Stimulated activated CD4-positive, alpha-beta T cell treated with anti-CD3 and anti-CD28 coated beads, Interleukin-15, amount 100 ng/mL, for 48 hours (primary cell): ENCODE measurements at regions not wholly inside any gene's neighbourhood (a gene's known extent, or its start where the extent isn't known, plus 50 kb on each side); places are given as distances from the start of the nearest gene placed in this dataset.
"Not testable (repeated sequence)": the region's sequence is repeated elsewhere in the genome, so short reads cannot be mapped to it uniquely, and the experiment has no call there.

Experiments
- DNase-seq, 2 donors: peaks; one replicate each; pipeline ENCODE4 v3.0.0-alpha.2; 2020; ENCODE audit warnings: low read depth in 2 of 2

DNA sequence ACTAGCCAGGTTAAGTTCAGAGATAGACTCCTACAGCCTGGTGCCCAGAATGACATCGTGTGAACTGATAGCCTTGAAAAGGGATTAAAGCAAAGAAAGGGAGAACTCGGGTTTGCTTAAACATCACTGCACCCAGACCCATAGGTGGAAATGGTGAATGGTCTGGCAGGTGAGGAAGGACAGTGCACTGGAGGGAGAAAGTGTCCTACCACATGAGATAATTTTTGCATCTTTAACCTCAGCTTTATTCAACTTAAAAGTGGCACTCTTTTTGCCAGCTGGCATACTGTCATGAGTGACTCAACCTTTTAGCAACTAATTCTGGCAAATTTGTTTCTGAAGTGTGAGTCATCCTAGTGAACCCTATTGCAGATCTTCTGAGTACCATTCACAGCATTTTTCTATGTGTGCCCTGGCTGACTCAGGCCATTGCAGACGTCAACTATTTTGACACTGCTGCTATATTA, 53.0 kb upstream of the DAPP1 start:
- peak; percentile 2 to 11 for DNase-seq

DNA sequence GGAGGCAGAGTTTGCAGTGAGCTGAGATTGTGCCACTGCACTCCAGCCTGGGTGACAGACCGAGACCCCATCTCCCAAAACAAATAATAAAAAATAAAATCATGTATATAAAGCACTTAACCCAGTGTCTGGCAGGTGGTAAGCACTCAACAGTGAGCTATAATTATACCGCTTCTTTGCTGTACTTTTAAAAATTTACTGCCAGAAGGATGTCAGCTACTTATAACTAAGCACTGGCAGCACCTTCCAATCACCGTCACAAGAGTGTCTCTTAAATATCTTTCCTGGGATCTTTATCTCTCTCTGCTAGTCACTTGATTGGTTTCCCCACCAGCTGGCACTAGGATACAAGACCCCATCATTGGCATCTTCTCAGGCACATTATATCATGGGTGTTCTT, 53.9 kb upstream of the DAPP1 start:
- no peak for DNase-seq

GRCh38 chr4:99759988-99760387, 56.6 kb upstream of the DAPP1 start:
- no peak for DNase-seq

GRCh38 chr4:99759346-99759984, 57.2 kb upstream of the DAPP1 start:
- DNase-seq: no peak

DNA sequence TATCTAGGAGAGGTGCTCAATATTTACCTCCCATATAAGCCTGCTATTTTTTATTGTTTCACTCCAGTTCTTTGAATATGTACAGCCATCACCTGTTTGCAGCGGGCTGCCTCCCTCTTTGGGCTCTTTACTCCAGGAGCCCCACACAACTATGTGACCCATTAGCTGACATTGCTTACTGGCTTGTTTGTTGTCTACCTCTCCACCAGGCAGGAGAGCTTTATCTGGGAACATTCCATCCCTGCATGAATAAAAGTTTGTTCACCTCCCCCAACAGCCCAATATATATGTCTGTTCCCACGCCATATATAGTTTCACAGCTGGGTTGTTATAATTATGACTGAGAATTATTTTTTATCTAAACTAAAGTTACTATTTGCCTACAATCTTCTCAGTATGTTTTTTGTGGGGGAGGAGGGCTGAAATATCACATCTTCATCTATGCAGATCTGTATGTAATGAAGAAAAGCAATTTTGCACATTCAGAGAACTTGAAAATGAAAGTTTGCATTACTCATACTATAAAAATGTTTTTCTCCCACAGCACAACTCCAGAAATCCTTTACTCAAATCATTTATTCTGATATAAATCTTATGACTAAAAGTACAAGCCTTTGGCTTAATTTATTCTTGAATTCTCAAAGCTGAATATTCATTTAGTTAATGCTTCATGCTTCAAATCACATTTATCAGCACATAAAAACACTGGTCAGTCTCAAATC, 61.2 kb upstream of the DAPP1 start:
- DNase-seq: no peak

- no peak for DNase-seq
These were observed 61.9 kb upstream of the DAPP1 start for GRCh38 chr4:99754756-99755155.

DNA sequence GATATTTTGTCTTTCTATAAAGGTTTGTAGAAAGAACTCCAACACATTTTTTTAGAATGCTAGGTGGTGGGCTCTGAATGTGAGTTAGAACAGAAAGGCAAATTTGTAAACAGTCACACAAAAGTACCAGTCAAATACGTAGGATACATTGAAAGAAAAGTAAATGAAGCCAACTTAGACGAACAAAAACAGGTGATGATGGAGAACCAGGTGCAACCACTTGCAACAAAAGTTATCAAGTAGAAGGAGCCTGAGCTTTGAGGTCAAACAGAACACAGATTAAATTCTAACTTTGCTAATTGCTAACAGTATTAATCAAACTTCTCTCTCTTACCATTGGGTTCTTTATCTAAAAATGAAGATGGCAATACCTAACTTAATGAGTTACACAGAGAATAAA, 62.7 kb upstream of the DAPP1 start:
- no peak for DNase-seq

GRCh38 chr4:99749445-99750391, 66.9 kb upstream of the DAPP1 start:
- no peak for DNase-seq

- no peak for DNase-seq
These were observed 70.2 kb upstream of the DAPP1 start for GRCh38 chr4:99746443-99746842.

GRCh38 chr4:99736846-99737245, 79.2 kb upstream of the C4orf54 start:
- no peak for DNase-seq

DNA sequence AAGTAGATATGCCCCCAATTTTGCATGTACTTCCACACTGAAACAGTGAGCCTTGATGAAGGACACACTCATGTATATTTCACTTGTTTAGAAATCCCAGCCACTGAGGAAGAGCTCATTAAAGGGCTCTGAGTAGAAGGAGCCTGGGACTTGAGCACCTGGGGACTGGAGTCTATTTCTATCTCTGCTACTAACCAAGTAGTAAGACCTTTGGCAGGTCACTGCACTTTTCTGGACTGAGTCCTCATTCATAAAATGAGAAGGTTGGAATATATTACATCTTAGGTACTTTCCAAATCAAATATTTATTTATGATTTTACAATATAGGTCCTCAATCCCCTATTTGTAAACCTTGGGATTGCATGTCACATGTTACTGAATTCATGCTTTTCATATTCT, 78.2 kb upstream of the C4orf54 start:
- no peak for DNase-seq

DNA sequence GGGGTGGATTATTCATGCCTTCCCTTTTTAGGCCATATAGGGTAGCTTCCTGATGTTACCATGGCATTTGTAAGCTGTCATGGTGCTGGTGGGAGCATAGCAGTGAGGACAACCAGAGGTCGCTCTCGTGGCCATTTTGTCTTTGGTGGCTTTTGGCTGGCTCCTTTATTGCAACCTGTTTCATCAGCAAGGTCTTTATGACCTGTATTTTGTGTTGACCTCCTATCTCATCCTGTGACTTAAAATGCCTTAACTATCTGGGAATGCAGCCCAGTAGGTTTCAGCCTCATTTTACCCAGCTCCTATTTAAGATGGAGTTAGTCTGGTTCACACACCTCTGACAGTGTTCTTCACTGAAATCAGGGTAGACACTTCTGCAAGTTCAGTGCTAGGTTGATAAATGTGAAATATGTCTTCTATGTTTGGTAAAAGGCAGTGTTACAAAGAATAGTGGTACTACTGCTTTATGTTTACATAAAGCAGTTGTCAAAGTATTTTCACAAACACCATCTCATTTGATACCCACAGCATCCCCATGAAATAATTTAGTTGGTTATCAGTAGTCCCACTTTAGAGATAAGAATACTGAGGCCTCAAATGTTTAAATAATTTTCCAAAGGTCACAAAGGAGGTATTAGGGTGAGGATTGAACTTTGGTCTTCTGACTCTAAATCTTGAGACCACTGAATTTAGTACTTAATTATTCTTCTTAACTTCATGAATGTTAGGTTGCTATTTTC, 77.1 kb upstream of the C4orf54 start:
- no peak for DNase-seq

DNA sequence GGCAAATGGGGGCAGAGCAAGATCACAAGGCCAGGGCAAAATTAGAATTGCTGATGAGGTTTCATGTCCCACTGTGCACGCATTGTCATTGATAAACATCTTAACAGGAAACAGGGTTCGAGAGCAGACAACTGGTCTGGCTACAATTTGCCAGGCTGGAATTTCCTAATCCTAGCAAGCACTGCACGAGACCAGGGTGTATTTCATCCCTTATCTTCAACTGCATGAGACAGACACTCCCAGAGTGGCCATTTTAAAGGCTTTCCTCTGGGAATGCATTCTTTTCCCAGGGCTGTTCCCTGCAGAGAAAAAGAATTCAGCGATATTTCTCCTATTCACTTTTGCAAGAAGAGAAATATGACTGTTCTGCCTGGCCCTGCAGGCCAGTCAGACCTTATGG, 75.8 kb upstream of the C4orf54 start:
- DNase-seq: not testable (repeated sequence)

- no peak for DNase-seq
These were observed 71.6 kb upstream of the C4orf54 start for GRCh38 chr4:99729186-99729585.

DNA sequence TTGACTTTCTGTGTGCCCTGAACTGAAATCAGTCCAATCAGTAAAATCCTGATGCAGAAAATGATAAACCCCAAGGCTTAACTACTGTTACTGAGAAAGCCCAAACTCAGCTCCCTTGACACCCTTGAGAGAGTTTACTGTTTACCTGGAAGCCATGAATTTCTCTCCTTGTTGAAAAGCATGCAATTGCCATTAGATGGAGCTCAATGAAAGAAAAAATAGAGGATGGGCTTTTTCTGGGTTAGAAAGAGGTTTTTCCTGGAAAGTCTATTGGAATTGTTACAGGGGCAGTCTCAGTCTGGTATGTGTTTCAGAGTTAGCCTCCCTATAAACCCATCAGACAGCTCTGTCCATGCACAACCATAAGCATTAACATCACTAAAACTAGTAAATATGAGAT, 66.4 kb upstream of the C4orf54 start:
- no peak for DNase-seq

DNA sequence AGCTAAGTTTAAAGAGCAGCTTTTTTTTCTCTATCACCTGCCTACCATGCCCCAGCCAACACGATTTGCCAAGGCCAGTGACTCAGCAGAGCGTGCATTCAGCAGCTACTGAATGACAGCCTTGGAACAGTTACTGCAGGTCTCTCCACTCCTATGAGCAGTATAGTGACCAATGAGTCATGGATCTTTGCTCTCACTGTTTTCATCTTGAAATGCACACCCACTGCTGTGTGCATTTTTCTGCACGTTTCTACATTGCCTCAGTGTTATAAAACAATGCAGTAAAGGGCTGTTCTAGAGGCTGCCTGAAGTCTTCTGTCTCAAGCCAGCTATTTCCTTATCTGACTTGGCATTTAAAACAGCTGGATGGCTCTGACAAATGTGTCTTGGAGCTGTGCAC, 66.0 kb upstream of the C4orf54 start:
- peak in 1 of 2 donors; percentile 19 for DNase-seq

DNA sequence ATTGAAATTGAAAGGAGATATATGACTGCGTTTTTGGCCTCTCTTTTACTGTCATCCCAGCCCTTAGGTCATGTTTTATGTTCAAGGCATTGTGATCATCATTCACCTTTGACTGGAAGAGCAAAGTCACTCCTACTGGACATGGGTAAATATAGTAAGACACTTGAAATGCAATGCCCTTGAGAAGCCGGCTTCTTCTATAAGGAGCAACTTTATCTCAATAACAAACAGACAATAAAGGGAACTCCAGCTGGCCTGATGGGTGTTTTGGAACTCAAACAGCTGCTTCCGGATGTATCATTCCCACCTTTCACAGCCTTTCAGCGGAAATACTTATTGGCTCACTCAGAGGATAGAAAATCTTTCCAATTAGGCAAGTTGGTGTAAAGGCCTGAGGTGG, 65.1 kb upstream of the C4orf54 start:
- DNase-seq: no peak

DNA sequence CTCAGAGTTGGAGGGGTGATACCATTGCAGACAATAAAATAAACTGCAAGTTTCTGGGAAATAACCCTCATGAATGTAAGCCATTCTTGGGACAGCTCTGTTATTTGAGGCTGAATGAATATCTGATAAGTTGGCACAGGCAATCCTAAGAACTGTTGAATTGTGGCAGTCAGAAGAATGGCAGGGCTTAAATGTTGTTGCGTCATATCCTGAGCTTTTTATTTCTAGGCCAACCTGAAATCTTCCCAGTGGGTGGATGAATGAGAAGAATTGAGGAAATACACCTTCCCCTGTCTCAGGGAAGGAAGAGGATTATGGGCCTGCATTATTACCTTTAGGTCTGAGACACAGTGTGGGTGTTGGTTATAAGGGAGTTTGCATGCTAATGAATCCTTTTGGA, 64.4 kb upstream of the C4orf54 start:
- no peak for DNase-seq

GRCh38 chr4:99720206-99720605, 62.6 kb upstream of the C4orf54 start:
- DNase-seq: no peak

DNA sequence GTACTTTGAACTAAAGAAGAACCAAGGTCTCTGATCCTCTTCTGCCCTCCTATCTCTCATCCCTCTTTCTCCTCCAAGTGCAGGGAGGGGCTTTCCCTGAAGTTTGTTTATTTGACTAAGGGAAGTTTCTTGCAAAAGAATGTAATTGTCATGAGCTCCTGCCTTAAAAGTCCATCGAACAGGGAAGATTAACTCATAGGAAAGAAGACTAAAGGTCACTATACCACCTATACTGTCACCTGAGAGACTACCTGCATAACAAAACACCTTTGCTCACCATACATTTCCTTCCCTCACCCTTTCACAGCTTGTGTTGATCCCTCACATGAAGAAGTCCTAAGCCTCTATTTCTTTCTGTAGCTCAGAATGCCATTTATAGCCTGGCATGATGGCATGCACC, 59.4 kb upstream of the C4orf54 start:
- no peak for DNase-seq

DNA sequence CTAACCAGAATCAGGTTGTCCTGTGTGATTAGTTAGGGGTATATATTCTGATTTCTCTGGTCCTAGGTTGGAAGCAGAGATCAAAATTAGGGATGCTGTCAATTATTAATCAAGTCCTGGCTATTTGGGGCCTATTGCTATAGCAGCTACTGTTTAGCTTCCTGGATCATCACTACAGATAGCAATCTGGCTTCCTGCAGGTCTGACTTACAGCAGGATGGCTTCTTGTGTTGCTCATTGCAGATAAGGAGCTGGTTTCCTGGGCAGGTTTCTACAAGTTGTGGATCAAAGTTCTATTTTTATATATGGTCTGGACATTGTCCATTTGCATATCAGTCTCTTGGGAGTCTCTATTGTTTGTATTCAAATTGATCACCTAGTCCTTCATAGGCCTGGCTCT, 57.7 kb upstream of the C4orf54 start:
- DNase-seq: no peak

DNA sequence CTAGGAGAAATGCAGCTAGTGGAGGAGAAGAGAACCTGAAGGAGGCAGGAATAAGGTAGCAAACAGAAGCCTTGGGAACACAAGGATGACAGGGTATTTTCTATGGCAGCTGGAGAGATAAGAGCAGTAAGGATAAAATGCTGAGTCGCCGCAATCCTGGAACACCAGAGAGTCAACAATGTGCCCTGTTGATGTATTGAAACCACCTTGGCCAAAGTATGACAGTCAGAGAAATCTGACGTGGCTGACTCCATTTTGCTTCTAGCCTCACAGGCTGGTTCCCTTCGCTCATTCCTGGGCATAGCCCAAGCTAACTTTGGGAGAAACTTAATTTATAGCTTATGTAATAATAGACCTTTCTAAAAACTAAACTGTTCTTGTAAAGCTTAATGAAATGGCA, 56.6 kb upstream of the C4orf54 start:
- DNase-seq: no peak
